ENCODE measurements at regions not wholly inside any gene's neighbourhood (a gene's known extent, or its start where the extent isn't known, plus 50 kb on each side); places are given as distances from the start of the nearest gene placed in this dataset.
A peak's percentile ranks its signal among the peaks of the same experiment; 100 is the strongest.
"Not testable (repeated sequence)": the region's sequence is repeated elsewhere in the genome, so short reads cannot be mapped to it uniquely, and the experiment has no call there.

GRCh38 chr20:50329981-50330503 is 139.4 kb downstream of the CEBPB start:
- no peak for DNase-seq

GRCh38 chr20:50330504-50331313 is 140.1 kb downstream of the CEBPB start:
- no peak for DNase-seq

DNA sequence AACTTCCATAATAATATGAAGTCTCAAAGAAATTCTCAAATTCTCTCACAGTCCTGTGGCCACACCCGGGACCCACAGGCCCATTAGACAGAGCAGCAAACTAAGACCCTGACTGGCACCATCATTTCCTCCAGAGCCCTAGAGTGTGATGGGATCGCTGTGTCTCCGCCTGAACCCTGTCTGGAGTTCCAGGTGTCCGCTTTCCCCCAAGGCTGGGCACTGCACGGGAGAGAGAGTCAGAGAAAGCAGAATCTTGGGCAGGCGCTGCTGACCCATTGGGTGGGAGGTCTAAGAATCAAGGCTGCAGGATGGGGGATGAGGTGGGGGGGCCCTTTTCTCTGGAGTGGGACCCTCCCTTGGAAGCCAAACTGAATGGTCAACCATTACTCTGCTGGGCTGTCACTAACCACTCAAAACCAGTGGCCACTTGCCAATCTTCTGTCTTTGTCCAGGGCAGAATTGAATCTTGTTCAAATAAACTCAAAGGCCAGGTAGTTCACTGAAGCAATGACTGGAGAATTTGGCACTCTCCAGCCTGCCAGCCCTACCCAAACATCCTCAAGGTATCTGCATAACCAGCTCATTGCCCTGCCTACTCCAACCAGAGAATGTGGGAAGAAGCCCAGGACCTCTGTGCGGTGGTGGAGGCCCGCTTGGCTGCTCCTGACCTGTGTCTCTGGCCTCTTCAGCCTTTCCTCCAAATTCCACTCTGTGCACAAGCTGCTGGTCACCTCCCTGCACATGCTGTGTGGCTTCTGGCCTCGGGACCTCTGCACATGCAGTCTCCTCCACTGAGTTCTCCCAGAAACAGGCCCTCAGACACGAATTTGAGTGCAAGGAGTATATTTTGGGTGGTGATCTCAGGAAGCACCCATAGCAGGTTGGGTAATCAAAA is 141.1 kb downstream of the CEBPB start:
- no peak for DNase-seq

DNA sequence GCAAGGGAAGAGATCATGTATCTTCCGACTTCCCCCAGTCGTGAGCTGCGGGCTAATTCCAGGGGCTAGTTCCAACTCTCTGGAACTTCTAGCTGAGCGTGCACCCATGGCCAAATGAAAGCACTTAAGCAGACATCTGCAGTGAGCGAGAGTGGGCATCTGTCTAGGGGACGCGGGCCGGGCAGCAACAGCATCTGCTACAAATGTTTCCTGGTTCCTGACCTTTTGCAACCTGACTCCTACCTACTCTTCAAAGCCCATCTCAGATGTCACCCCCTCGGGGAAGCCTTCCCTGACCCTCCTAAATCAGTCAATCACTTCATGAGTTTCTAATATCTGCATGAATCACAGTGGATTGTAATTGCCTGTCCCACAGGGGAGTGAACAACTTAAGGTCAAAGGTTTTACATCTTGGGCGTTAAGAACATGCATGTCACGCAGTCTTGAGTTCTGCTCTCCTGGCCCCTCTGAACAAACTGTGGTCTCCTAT is 141.9 kb downstream of the CEBPB start:
- DNase-seq = no peak

DNA sequence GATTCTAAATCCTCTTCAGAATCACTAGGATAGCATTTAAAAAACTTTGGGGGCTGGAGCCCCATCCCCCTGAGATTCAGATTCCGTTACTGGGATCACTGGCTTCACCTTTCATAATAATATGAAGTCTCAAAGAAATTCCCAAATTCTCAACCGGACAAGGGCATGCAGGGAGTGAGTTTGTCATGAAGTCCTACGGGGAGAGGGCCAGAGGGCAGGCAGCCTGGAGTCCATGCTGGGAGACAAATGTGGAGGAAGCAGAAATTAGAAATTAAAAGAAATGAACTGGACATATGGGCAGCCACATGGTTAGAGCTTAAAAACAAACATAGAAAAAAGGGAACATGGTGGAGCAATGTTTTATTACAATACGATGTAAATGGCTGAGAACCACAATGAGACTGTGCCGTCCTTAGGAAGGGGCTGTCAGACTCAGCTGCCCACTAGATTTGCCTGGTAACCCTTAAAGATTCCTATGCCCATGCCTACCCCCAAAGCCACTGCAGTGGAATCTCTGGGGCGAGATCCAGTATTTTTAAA is 142.6 kb downstream of the CEBPB start:
- DNase-seq = no peak

DNA sequence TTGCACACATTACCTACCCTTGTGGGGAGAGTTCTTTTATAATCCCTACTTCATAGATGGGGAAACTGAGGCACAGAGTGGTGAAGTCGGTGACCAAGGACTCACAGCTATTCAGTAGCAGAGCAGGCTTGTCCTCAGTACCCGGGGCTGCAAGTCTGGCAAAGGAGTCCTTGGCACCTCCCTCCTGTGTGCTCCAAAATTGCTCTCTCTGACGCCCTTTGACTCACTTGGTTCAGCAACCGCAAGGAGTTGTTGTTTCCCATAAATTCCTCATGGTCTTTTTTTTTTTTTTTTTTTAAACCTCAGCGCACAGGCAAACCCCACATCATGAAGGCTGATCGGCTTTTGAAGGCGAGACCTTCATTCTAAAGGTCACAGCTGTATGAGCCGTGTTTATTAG is 143.2 kb downstream of the CEBPB start:
- DNase-seq = peak; percentile 44

DNA sequence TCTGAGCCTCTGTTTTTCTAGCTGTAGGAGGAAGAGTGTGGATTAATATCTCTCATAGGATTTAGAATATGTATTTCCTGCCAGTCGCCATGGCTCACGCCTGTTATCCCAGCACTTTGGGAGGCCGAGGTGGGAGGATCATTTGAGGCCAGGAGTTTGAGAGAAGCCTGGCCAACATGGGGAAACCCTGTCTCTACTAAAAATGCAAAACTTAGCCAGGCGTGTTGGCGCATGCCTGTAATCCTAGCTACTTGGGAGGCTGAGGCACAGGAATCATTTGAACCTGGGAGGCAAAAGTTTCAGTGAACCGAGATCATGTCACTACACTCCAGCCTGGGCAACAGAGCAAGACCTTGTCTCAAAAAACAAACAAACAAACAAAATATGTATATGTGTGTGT is 143.9 kb downstream of the CEBPB start:
- not testable (repeated sequence) for DNase-seq

- DNase-seq = no peak
Observed at GRCh38 chr20:50335105-50335504, 144.5 kb downstream of the CEBPB start.

DNA sequence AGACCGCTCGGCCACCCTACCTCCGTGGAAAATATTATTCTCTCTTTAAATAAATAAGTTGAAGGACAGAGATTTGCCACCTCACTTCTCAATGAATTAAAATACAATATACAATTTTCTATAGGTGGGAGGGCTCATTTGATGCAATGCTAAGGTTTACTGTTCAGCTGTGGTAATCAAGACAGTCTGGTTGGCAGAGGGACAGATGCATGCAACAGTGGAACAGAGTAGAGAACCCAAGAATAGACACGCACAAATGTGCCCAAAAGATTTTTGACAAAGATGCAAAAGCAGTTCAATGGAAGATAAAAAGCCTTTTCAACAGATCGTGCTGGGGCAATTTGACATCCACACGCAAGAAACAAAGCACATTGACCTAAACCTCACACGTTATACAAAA is 145.2 kb downstream of the CEBPB start:
- DNase-seq = no peak

DNA sequence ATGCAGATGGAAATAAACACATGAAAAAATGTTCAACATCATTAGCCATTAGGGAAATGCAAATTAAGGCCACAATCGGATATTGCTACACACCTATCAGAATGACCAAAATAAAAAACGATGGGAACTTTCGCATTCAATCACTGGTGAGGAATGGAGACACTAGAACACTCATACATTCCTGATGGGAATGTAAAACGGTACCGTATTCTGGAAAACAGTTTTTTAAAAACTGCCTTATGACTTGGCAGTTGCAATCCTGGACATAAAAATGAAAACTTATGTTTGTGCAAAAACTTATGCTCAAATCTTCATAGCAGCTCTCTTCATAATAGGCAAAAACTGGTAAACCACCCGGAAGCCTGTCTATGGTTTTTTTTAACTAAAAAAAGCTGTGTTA is 146.0 kb downstream of the CEBPB start:
- DNase-seq = no peak

- no peak for DNase-seq
Observed at GRCh38 chr20:50337521-50338466, 147.2 kb downstream of the CEBPB start.

- DNase-seq = no peak
Observed at GRCh38 chr20:50338479-50339391, 148.1 kb downstream of the CEBPB start.

- DNase-seq = no peak
Observed at GRCh38 chr20:50339466-50339901, 148.9 kb downstream of the CEBPB start.

GRCh38 chr20:50340541-50340940 is 149.9 kb downstream of the CEBPB start:
- DNase-seq = no peak

DNA sequence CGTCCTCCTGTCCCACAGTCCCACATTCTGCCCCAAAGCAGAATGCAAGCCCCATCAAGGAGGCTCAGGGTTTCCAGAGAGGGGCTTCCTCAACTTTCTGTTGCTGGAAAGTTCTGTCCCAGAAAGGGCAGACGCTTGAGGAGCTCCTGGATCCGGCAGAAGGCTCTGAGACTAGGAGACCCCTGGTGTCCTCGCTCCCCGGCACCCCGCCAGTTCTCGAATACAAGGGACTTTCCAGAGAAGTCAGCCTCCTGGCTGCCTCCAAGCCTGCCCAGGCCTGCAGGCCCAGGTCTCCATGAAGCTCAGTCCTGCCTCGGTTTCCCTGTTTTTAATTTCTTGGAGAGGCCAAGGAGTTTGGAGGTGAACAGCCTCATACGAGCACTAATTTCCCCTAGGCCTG is 150.4 kb downstream of the CEBPB start:
- no peak for DNase-seq

GRCh38 chr20:50341880-50342637 is 151.4 kb downstream of the CEBPB start:
- DNase-seq = no peak

DNA sequence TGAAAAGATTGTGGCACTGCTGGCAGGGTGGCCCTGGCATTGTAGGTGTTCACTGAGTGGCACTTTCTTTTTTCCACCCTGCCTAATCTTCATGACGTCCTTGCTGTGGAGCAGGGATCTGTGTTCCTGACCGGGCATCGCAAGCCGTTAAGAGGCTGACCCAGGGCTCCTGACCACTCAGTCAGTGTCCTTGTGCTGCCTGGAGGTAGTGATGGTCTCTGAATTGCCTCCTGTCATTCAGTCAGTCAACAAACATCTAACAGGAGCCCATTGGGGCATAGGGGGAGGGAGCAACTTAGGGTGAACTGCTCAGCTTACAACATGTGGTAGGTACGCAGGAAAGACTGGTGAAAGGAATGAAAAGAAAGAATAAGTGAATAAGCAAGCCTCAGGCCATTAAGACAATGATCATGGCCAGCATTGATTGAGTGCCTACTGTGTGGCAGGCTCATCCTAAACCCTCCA is 152.0 kb downstream of the CEBPB start:
- DNase-seq = no peak

GRCh38 chr20:50343125-50343489 is 152.5 kb downstream of the CEBPB start:
- DNase-seq = no peak

DNA sequence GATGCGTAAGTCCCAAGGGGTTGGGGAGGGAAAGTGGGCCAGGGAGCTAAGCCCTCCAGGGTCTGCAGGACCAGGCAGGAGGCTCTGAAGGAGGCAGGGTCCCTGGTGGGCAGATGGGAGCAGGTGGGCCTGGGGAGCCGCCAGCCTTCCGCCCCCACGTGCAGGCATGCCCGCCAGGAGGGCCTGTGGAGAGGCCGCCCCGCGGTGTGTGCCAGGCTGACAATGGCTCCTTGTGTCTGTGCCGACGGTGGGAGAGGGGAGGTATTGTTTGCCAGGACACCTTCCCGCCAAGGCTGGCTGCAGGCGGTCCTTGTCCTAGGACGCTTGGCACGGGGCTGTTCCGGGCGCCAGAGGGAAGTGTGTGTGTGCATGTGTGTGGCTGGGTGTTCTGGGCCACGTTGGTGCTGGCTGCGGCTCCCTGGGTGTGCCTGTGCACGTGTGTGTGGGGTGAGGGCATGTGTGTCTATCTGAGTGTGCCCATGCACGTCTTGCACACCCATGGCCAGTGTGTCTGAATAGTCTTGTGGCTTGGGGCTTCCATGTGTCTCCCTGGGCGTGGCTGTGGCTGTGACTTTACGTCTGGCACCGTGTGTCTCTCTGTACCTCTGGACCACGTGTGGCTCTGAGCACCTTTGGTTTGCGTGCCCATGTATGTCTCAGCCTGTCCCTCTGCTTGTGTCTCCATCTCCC is 153.0 kb downstream of the CEBPB start:
- no peak for DNase-seq
